GM18861 (cell line): ENCODE measurements at regions not wholly inside any gene's neighbourhood (a gene's known extent, or its start where the extent isn't known, plus 50 kb on each side); places are given as distances from the start of the nearest gene placed in this dataset.

Experiments
- ATAC-seq: cut with Tn5 transposase; IDR thresholded peaks from one replicate; pipeline ENCODE4 v1.9.1; 2021; ENCODE audit not compliant: unreplicated experiment

GRCh38 chr2:226622484-226622883 is 177.1 kb downstream of the IRS1 start:
- no peak for ATAC-seq

- no peak for ATAC-seq
These were observed 179.4 kb downstream of the IRS1 start for GRCh38 chr2:226620176-226620575.

GRCh38 chr2:226619707-226620106 is 179.9 kb downstream of the IRS1 start:
- ATAC-seq, result no peak

GRCh38 chr2:226618875-226619605 is 180.6 kb downstream of the IRS1 start:
- ATAC-seq, result no peak

GRCh38 chr2:226618544-226618874 is 181.1 kb downstream of the IRS1 start:
- ATAC-seq, result no peak

- ATAC-seq, result no peak
These were observed 183.7 kb downstream of the IRS1 start for GRCh38 chr2:226615891-226616290.

GRCh38 chr2:226611944-226612318 is 187.7 kb downstream of the IRS1 start:
- ATAC-seq, result no peak

- ATAC-seq, result no peak
These were observed 188.2 kb downstream of the IRS1 start for GRCh38 chr2:226611196-226611943.

GRCh38 chr2:226609366-226609765 is 190.3 kb downstream of the IRS1 start:
- ATAC-seq, result no peak

GRCh38 chr2:226608451-226608850 is 191.2 kb downstream of the IRS1 start:
- no peak for ATAC-seq

GRCh38 chr2:226607379-226607778 is 192.2 kb downstream of the IRS1 start:
- no peak for ATAC-seq

- ATAC-seq, result no peak
These were observed 194.0 kb downstream of the IRS1 start for GRCh38 chr2:226605642-226606041.

GRCh38 chr2:226603606-226604005 is 196.0 kb downstream of the IRS1 start:
- no peak for ATAC-seq

- ATAC-seq, result no peak
These were observed 197.5 kb downstream of the IRS1 start for GRCh38 chr2:226601881-226602662.

GRCh38 chr2:226600802-226601201 is 198.8 kb downstream of the IRS1 start:
- ATAC-seq, result no peak

- no peak for ATAC-seq
These were observed 199.4 kb downstream of the IRS1 start for GRCh38 chr2:226600184-226600583.

GRCh38 chr2:226589043-226589442 is 210.6 kb downstream of the IRS1 start:
- no peak for ATAC-seq

- ATAC-seq, result no peak
These were observed 214.5 kb downstream of the IRS1 start for GRCh38 chr2:226585130-226585561.

GRCh38 chr2:226584518-226585055 is 215.0 kb downstream of the IRS1 start:
- ATAC-seq, result no peak

- ATAC-seq, result no peak
These were observed 215.9 kb downstream of the IRS1 start for GRCh38 chr2:226583715-226584114.

GRCh38 chr2:226581661-226582060 is 218.0 kb downstream of the IRS1 start:
- no peak for ATAC-seq

GRCh38 chr2:226581004-226581403 is 218.6 kb downstream of the IRS1 start:
- no peak for ATAC-seq
